HG03139 (cell line): ENCODE measurements at regions not wholly inside any gene's neighbourhood (a gene's known extent, or its start where the extent isn't known, plus 50 kb on each side); places are given as distances from the start of the nearest gene placed in this dataset.
A peak's percentile ranks its signal among the peaks of the same experiment; 100 is the strongest.

Experiments
- ATAC-seq: cut with Tn5 transposase; IDR thresholded peaks from one replicate; pipeline ENCODE4 v1.9.1; 2021; ENCODE audit not compliant: unreplicated experiment

DNA sequence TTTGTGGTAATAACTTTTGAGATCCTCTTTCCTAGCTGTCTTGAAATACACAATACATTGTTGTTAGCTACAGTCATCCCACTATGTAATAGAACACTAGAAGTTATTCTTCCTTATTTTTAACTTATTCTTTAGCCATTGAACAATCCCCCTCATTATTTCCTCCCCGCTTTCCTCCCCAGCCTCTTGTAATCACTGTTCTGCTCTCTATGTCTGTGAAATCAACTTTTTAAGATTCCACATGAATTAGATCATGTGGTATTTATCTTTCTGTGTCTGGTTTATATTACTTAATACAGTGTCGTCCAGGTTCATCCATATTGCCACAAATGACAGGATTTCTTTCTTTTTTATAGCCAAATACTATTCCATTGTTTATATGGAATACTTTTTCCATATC, 72.9 kb downstream of the SLC10A2 start:
- ATAC-seq = no peak

DNA sequence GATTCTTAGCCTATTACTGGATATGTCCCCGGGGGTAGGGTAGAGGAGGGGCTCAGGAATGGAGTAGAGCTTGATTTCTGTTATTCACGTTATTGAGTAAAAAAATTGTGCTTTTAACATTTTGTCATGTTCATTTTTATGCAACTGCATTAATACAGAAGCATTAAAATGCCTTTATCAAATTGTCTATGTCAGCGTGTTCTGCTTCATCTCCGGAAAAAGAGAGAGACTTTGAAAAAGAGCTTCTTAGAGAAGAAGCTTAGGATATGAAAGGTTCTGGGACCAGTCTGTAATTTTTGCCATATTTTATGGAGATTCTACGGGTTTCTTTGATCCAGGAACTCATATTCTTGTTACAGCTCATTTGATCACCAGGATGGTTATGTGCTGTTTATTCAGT, 82.0 kb downstream of the SLC10A2 start:
- no peak for ATAC-seq

DNA sequence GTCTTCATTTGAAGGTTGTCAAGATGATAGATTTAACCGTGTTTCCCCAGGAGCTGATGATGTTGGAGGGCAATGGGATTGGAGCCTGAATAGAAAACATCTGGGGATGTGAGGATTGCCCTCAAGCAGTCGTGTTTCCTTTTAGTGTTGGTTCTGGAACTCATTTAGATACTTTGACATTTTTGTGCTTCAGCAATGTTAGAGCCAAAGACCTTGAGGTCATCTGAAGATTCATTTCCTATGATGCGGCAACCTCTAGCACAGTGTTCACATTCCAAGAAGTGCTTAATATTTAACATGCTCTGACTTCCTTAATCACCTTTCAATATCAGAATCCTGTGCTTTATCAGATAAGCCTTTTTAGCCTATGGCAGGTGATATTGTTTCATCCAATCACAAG, 82.7 kb downstream of the SLC10A2 start:
- no peak for ATAC-seq

DNA sequence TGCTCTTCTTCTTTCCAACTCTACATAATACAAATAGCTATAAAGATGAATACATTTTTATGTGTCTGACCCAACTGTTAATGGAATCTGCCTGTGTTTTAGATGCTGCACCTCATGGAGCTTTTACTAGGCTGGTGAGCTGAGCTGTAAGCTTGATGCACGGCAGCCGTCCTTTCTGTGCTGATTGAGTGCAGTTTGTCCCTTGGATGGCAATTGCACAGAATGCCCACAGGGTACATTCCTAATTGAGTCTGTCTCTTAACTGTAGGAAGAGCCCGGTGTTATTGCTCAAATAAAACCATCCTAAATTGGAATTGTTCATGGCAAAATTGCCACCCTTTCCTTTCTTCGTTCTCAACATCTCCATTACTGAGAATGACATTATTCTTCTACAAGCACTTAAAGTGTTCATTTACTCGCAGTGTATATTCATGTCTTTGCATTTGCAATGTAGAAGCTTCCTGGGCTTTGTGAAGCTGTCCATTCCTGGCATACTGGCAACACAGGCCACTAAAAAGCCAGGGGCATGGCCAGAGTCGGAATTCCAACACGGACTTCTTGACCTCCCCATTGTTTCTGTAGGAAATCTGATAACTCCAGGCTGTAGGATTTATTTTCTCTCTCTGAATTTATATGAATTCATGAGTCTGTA, 85.8 kb downstream of the SLC10A2 start:
- no peak for ATAC-seq

DNA sequence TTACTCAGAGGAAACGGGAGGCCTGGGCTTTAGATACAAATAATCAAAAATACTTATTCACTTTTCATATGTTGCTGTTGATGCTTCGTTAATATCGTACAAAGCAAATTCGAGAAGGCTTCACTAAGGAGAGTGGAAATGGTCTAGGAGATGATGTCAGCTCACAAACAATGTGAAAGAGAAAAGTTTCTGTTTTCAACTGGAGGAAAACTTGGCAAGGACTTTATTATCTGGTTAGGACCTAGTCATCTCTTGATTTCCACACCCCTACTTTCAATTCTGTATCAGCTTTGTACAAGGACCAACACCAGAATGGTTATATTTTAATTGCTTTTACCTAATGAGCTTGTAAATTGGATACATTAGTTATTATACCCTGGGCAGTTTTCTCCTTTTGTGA, 88.0 kb downstream of the SLC10A2 start:
- no peak for ATAC-seq

DNA sequence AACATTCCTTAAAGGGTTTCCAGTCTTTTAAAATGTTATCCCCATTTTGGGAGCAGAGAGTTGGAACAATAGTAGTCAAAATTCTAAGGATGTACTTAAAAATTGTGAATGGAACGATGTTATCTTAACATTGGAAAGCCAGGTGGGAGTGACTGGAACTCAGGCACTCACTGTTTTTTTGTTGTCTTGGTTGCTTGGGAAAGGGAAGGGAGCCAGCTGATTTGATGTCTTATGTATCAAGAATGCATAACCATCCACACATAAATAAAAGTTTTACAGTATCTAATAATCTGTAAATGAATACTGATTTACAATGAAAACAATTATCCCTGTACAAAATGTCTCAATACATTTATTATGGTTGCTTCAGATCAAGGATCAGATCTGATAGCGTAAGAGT, 88.7 kb downstream of the SLC10A2 start:
- no peak for ATAC-seq

DNA sequence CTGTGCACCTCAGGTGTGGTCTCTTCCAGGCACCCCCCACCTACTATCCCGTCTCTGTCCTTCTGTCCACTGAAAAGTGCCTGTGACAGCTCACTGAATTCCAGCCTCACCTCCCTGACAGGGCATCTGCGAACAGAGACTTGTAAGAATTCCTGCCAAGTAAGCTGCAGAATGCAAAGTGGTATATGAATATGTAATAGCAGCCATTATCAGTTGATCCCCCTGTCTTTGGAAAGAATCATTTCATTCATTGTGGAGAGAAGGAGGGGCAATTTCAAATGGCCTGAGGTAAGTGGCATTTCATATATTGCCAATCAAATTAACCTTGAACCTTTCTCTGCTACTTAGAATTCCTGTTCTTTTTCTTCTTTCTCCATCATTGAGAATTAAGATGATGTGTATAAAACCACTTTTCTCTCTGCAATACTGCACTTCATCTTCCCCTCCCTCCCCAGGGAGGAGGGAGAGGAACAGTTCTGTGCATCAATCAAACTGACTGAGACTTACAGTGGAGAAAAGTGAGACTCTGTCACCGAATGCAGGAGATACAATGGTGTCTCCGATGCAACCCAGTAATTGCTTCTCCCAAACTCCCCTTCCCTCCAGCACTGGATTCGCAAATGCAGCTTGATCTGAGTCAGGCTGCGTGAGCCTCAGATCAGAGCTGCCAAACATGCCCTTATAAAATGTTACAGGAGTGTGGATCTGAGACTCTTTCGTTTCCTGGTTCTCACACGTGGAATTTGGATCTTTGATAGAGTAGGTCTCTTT, 91.7 kb downstream of the SLC10A2 start:
- ATAC-seq = no peak

DNA sequence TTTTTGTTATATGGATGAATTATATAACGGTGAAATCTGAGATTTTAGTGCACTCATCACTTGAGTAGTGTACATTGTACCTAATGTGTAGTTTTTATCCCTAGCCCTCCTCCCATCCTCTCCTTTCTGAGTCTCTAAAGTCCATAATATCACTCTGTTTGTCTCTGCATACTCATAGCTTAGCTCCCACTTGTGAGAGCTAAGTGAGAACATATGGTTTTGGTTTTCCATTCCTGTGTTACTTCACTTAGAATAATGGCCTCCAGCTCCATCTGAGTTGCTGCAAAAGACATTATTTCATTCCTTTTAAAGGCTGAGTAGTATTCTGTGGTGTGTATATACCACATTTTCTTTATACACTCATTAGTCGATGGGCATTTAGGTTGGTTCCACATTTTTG, 94.0 kb downstream of the SLC10A2 start:
- no peak for ATAC-seq

DNA sequence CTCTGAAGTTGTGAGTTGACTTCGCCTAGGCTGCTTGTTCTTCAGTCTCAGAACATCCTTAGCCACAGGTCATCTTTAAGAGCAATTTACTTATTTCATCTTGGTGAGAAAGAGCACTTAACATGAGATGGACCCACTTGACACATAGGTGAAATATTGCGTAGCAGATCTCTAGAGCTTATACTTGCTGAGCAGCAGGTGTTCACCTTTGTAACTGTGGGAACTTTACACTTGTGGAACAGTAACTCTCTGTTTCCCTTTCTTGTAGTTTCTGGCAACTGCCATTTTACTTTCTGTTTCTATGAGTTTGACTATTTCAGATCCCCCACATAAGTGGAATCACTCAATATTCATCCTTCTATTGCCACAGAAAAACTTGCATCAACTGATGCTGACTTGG, 95.7 kb downstream of the SLC10A2 start:
- ATAC-seq = peak; percentile 94

DNA sequence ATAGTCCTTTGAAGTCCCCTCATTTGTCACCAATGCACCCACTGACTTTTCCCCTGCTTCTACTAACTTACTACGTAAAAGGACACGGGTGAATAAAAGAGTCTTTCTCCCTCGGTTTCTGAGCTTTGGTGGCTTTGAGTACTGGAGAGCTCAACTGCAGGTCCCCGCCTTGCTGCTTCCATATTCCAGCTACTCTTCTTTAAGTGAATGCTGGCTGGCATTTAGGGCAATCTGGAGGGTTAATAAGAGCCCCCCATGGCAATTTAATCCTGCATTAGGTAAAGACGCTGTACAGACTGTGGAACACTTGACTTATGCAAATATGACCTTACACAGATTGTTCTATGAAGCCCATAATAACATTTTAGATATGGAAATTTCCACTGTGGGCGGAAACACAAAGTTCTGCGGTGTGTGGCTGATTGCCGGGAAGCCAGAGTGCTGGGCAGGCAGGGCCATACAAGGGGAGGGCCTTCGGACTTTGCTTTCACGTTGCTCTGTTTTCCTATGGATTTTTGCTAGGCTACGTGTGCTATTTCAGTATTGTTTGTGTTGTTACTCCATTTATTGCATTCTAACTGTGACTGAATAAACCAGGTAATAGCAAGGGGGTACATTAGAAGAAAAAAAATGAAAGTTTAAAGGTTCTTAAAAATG, 97.5 kb downstream of the SLC10A2 start:
- no peak for ATAC-seq

DNA sequence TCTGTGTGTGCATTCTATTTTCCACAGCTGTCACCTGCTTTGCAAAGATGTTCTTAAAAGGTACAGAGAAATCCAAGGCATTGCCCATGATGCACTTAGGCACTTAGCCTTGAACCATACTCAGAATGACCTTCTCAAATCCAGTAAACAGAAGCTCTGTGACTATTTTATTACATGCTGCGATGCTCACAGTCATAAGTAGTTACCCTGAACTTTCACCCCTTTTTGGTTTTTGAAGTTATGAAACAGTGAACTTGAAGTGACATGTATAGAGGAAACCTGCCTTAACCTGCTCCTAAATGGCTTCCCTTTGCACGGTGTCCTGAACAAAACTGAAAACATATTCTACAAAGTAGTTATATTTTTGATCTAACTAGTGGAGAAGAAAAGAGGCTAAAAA, 100.4 kb downstream of the SLC10A2 start:
- ATAC-seq = no peak

DNA sequence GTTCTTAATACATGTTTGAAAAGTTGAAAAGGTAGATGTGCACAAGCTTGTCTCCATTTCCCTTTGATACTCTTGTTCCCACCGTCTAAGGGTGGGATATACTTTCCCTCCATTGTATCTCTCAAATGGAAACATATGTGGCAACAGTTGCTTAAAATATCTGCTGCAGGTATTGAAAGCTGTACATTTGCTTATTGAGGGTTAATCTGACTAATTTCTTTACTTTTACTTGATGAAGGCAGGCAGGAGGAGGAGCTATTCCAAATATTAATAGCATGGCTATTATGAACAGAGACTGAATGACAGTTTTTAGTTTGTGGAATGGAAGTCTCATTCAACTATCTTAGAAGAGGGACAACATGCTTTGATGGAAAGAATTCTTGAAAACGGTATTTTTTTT, 103.8 kb downstream of the SLC10A2 start:
- no peak for ATAC-seq

DNA sequence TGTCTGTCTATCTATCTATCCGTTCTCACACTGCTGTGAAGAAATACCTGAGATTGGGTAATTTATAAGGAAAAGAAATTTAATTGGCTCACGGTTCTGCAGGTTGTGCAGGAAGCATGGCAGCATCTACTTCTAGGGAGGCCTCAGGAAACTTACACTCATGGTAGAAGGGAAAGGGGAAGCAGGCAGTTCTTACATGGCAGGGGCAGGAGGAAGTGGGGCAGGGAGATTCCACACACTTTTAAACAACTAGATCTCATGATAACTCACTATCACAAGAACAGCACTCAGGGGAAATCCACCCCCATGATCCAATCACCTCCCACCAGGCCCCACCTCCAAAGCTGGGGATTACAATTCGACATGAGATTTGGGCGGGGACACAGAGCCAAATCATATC, 105.3 kb downstream of the SLC10A2 start:
- no peak for ATAC-seq

DNA sequence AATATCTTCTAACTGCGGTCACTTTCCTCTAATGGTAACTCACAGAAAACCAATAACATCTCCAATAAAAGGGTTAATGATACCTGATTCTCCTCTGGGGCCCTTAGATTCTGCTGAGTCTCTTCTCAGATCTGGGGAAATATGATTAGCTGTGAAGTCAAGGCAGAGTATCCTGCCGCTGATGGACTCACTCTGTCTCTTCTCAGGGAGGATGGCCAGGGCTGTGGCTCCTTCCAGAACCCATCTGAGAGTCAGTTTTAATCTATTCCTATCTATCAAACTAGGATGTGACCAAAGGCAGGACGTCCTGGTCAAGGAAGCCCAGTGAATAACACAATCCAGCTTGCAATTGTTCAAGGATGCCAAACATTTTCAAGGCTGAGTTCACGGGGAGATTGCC, 109.8 kb downstream of the SLC10A2 start:
- no peak for ATAC-seq

DNA sequence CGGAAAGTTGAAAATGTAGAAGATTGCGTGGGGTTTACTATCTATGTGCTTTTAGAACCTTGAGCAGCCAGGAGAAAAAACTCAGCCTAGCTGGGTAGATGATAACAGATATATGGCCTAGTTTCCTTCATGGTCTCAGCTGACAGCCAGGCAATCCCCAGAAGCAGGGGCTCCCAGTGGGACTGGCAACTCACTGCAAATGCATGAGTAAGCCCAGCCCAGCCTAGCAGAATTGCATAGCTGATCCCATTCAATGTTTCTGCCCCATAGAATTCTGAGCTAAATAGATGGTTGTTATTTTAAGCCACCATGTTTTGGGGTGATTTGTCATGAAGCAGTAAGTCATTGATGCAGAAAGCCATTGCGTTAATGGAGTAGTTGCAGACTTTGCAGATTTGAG, 108.5 kb downstream of the ERCC5 start:
- ATAC-seq = no peak

DNA sequence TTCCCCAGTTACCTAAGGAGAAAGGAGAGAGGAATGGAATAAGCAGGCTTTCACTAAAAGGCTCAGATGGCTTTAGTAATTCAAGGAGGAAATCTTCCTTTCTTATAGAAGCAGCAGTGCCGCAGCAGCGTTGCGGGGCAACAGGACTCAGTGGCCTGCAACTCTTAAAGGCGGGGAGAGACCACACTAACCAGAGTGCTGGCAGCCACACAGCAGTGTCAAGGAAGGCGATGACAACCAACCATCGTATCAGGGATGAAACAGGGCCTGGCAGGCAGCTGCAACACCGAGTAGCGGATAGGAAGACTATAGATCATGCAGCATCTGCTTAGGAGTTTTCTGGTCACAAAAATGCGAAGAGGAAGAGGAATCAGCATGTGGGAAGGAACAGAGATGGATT, 106.0 kb downstream of the ERCC5 start:
- no peak for ATAC-seq

DNA sequence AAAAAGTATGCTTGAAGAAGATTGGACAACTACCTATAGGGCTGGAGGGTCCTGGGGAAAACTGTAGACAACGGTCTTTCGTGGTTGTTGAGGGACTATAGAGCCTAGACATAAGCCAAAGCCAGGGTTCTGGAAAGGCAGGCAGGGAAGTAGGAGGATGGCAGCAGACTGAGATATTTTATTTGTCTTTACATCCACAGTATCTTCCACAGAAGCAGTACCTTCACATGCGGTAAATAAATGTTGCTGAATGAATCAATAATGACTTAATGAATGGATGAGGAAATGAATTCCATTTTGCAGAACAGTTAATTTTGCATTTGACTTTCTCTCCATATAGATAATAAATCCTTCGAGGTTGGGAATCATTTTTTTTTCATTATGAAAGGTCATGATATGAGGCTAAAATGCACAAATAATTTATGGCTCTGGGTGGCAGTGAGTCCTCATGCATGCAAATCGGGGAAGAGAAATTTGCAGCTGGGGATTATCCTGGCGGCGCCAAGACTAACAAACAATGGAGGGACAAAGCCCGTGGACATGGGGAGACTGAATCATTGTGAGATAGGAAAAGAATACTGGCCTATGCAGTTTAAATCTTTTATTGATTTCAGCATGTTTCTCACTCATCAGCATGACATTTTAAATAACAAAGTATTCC, 102.0 kb downstream of the ERCC5 start:
- ATAC-seq = no peak

DNA sequence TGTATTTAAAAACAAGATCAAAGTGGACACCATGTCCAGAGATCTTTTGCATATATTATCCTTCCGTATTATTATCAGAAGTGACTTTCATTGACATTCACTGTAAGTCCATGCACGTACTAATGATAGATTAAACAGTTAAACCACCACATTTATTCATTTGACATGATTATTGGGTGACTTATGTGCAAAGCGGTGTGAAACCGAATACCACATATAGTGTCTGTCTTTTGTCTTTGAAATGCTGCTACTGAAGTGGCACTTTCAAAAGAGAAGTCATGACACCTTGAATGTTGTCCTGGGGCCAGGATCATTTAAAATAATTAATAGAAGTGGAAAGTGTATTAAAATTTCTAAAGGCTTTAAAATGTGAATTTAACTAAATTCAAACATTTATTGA, 100.1 kb downstream of the ERCC5 start:
- no peak for ATAC-seq

DNA sequence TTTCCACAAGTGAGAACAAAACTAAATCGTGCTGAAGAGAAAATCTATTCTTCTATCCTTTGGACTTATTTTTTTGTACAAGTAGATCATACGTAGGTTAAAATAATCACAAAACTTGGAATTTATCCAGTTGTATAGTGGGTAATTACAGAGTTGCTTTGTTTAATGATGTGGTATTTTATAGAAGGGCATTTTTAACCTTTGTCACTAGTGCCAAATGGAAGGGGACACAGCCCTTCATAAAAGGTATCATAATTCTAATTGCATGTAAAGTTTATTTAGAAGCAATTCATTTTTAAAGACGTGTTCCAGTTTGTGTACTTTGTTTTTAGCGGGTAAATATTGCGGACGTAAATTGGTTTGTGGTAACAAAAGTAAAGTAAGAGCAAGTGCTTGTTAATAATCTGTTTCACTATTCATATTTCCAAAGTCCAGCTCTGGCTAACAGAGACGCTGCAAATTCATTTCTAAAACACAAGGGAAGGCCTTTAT, 99.5 kb downstream of the ERCC5 start:
- ATAC-seq = no peak

DNA sequence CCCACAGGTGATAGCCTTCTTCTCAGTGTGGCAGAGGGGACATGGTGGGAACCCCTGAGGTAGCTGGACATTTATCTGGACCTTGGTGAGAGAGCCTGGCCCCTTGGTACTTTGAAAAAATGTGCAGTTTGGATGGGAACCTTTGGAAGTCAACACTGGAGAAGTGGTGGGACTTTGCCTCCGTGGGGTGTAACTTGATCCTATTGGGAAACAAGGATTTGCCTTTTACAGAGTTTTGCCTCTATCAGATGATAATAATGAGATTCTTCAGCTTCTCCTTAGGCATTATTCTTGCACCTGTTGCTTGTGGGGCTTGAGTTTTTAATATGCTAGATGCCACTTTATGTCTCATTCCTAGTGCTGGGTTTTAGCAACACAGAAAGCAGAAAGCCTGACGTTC, 99.0 kb downstream of the ERCC5 start:
- ATAC-seq = no peak

DNA sequence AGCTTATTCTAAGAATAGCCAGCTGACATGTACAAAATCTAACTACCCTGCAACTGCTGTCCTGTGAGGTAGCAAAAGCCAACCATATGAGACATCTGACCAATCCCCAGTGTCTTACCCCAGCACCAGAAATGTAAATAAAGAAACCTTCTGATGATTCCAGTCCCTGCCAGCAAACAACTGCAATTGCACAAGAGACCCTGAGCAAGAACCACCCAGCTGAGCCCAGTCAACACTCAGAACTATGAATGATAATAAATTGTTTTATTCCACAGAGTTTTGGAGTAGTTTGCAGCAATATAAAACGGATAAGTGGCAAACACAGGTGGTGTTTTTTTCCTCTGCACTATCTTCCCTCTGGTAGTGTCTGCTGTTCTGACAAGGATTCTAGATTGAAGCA, 94.9 kb downstream of the ERCC5 start:
- no peak for ATAC-seq

DNA sequence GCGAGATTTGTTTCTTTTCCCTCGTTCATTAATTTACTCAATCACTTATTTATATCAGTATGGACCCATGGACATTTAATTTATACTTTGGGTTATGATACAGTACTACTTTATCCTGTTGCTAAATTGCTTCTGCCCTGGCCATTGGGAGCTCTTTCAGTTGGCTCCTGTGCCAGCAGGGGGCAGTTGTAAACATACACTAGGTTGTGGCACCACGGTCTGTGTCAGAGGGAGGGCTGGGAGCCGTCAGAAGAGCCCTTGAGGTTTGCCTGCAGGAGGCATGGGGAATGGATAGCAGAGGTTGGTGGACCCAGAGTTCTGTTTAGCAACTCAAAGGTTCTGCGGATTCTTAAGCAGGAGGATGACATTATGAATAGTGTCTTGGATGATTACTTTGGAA, 94.3 kb downstream of the ERCC5 start:
- ATAC-seq = no peak
